H1 (cell line): ENCODE measurements at regions not wholly inside any gene's neighbourhood (a gene's known extent, or its start where the extent isn't known, plus 50 kb on each side); places are given as distances from the start of the nearest gene placed in this dataset.

Experiments
- CTCF ChIA-PET: fragments of 300-600 bp; sonication (Branson Sonifier 250); formaldehyde crosslinking; loops from one replicate; lab custom pipeline; 2021; ENCODE audit not compliant: partially characterized antibody; lab: Charles Lee
- POLR2A ChIA-PET: fragments of 300-600 bp; sonication (Branson Sonifier 250); formaldehyde crosslinking; loops from one replicate; lab custom pipeline; 2021; ENCODE audit warnings: inconsistent platforms; ENCODE audit not compliant: partially characterized antibody; lab: Charles Lee
- DNase-seq, 2 experiments: peaks; one replicate each; pipeline versions ENCODE4 v3.0.0 to v3.0.0-alpha.2; 2010 to 2022; ENCODE audit warnings: low spot score in 2 of 2, low read depth in 1 of 2, mixed read lengths in 1 of 2
- FAIRE-seq: peaks from 2 replicates; lab custom pipeline; 2011; peaks lifted over from hg19 to GRCh38; lab: Jason Lieb, UNC
- H2AFZ ChIP-seq: 2 replicates; pipeline ENCODE4 v1.8.1; 2012; ENCODE audit warnings: low read length, inconsistent platforms
- H2AK5ac ChIP-seq: 2 replicates; pipeline ENCODE4 v1.6.1; 2013; ENCODE audit warnings: low read depth, low read length
- H2BK120ac ChIP-seq: replicated peaks from 2 replicates; pipeline ENCODE3; 2013; ENCODE audit warnings: low read depth, low read length, inconsistent platforms
- H2BK12ac ChIP-seq: 2 replicates; pipeline ENCODE4 v1.6.1; 2013; ENCODE audit warnings: low read depth, low read length
- H2BK15ac ChIP-seq: 2 replicates; pipeline ENCODE4 v1.6.1; 2013; ENCODE audit warnings: low read length
- H2BK20ac ChIP-seq: 2 replicates; pipeline ENCODE4 v1.6.1; 2013; ENCODE audit warnings: low read length
- H2BK5ac ChIP-seq: 2 replicates; pipeline ENCODE4 v1.6.1; 2013; ENCODE audit warnings: low read depth, low read length
- H3K14ac ChIP-seq: 2 replicates; pipeline ENCODE4 v1.6.1; 2013; ENCODE audit warnings: inconsistent platforms; ENCODE audit not compliant: insufficient read length
- H3K18ac ChIP-seq: 2 replicates; pipeline ENCODE4 v1.6.1; 2013; ENCODE audit warnings: low read length; ENCODE audit errors: extremely low read depth
- H3K23ac ChIP-seq: 2 replicates; pipeline ENCODE4 v1.6.1; 2013; ENCODE audit warnings: inconsistent platforms; ENCODE audit not compliant: insufficient read length
- H3K23me2 ChIP-seq: 2 replicates; pipeline ENCODE4 v1.6.1; 2013; ENCODE audit warnings: low read depth, low read length
- H3K27ac ChIP-seq: 2 replicates; pipeline ENCODE4 v1.6.1; 2011; ENCODE audit warnings: low read depth, low read length, inconsistent platforms
- H3K27me3 ChIP-seq, 4 experiments: replicated peaks in 1 of 4; 1 replicate in 1 of 4; 2 replicates in 3 of 4; pipeline versions ENCODE4 v1.6.1 to v1.8.1; 2011 to 2013; ENCODE audit warnings: low read length in 3 of 4, mild to moderate bottlenecking in 3 of 4, inconsistent platforms in 2 of 4, mixed read lengths in 2 of 4, moderate library complexity in 1 of 4; ENCODE audit not compliant: control insufficient read depth in 3 of 4, insufficient read depth in 3 of 4; ENCODE audit errors: extremely low read depth in 1 of 4
- H3K36me3 ChIP-seq, 4 experiments: 2 replicates each; pipeline versions ENCODE4 v1.6.1 to v1.8.1; 2011 to 2013; ENCODE audit warnings: mild to moderate bottlenecking in 4 of 4, low read length in 3 of 4, moderate library complexity in 2 of 4, control low read depth in 1 of 4, inconsistent platforms in 1 of 4; ENCODE audit not compliant: insufficient read depth in 4 of 4, control insufficient read depth in 2 of 4
- H3K4ac ChIP-seq: replicated peaks from 2 replicates; pipeline ENCODE3; 2013; ENCODE audit warnings: low read length, low read depth, mixed read lengths, inconsistent platforms; ENCODE audit not compliant: insufficient read length
- H3K4me1 ChIP-seq, 4 experiments: replicated peaks in 1 of 4; 1 replicate in 1 of 4; 2 replicates in 3 of 4; pipeline versions ENCODE4 v1.6.1 to v1.8.1; 2011 to 2013; ENCODE audit warnings: low read length in 3 of 4, inconsistent platforms in 2 of 4, mixed read lengths in 1 of 4; ENCODE audit not compliant: insufficient read depth in 4 of 4, control insufficient read depth in 3 of 4
- H3K4me2 ChIP-seq, 2 experiments: 2 replicates each; pipeline versions ENCODE4 v1.6.1 to v1.8.1; 2011 to 2013; ENCODE audit warnings: low read depth in 2 of 2, low read length in 2 of 2, control low read depth in 1 of 2, inconsistent platforms in 1 of 2, mild to moderate bottlenecking in 1 of 2; ENCODE audit not compliant: insufficient read depth in 1 of 2
- H3K4me3 ChIP-seq, 4 experiments: fragments of 200-600, 300-600 bp in 1 of 4; sonication (generic), shearing (Covaris generic), sonication (Bioruptor Twin) in 1 of 4; 2 replicates each; pipeline versions ENCODE4 v1.5.1 to v1.8.1; 2011 to 2016; ENCODE audit warnings: low read length in 4 of 4, low read depth in 3 of 4, control low read depth in 2 of 4, inconsistent platforms in 2 of 4, mild to moderate bottlenecking in 2 of 4, mixed read lengths in 1 of 4, moderate library complexity in 1 of 4; ENCODE audit not compliant: insufficient read depth in 2 of 4; ENCODE audit errors: extremely low read depth in 1 of 4
- H3K56ac ChIP-seq: replicated peaks from 2 replicates; pipeline ENCODE3; 2013; ENCODE audit warnings: low read depth, mild to moderate bottlenecking, mixed read lengths, low read length, inconsistent platforms; ENCODE audit not compliant: insufficient read length
- H3K79me1 ChIP-seq: 2 replicates; pipeline ENCODE4 v1.6.1; 2013; ENCODE audit warnings: low read depth, low read length, control low read depth
- H3K79me2 ChIP-seq, 2 experiments: 2 replicates each; pipeline versions ENCODE4 v1.6.1 to v1.8.1; 2012 to 2013; ENCODE audit warnings: low read length in 2 of 2, mild to moderate bottlenecking in 2 of 2, inconsistent platforms in 1 of 2; ENCODE audit not compliant: insufficient read depth in 2 of 2, control insufficient read depth in 1 of 2
- H3K9ac ChIP-seq, 4 experiments: replicated peaks in 1 of 4; 1 replicate in 1 of 4; 2 replicates in 3 of 4; pipeline versions ENCODE4 v1.6.1 to v1.8.1; 2011 to 2013; ENCODE audit warnings: low read depth in 3 of 4, low read length in 3 of 4, control low read depth in 2 of 4, mild to moderate bottlenecking in 2 of 4, moderate library complexity in 2 of 4, inconsistent platforms in 1 of 4; ENCODE audit errors: extremely low read depth in 1 of 4
- H3K9me3 ChIP-seq, 2 experiments: 2 replicates each; pipeline versions ENCODE4 v1.6.1 to v1.8.1; 2012 to 2013; ENCODE audit warnings: mild to moderate bottlenecking in 2 of 2, moderate library complexity in 2 of 2, control low read depth in 1 of 2, inconsistent platforms in 1 of 2, low read depth in 1 of 2, low read length in 1 of 2, mixed read lengths in 1 of 2; ENCODE audit not compliant: insufficient read depth in 2 of 2
- H4K20me1 ChIP-seq, 2 experiments: replicated peaks in 1 of 2; 2 replicates each; pipeline versions ENCODE3 to v1.8.1; 2011 to 2013; ENCODE audit warnings: inconsistent platforms in 2 of 2, low read length in 2 of 2, mild to moderate bottlenecking in 1 of 2; ENCODE audit not compliant: insufficient read depth in 2 of 2, control insufficient read depth in 1 of 2
- H4K5ac ChIP-seq: 2 replicates; pipeline ENCODE4 v1.6.1; 2013; ENCODE audit warnings: low read length, low read depth, mixed read lengths, inconsistent platforms; ENCODE audit not compliant: insufficient read length
- H4K8ac ChIP-seq: 2 replicates; pipeline ENCODE4 v1.8.0; 2013; ENCODE audit warnings: mild to moderate bottlenecking, moderate library complexity, low read length, inconsistent platforms; ENCODE audit not compliant: insufficient read depth; ENCODE audit errors: extremely low read depth
- H4K91ac ChIP-seq: replicated peaks from 2 replicates; pipeline ENCODE3; 2013; ENCODE audit warnings: low read length, mixed read lengths, inconsistent platforms; ENCODE audit not compliant: insufficient read length
- E2F6 ChIP-seq: IDR thresholded peaks from 2 replicates; pipeline ENCODE4 v1.6.1; 2012; ENCODE audit warnings: inconsistent platforms
- EP300 ChIP-seq, 2 experiments: IDR thresholded peaks; 1 replicate in 1 of 2; 2 replicates in 1 of 2; pipeline ENCODE4 v1.6.1; 2011 to 2012; ENCODE audit warnings: low read depth in 2 of 2, low read length in 2 of 2, mild to moderate bottlenecking in 2 of 2, borderline replicate concordance in 1 of 2, inconsistent platforms in 1 of 2, moderate library complexity in 1 of 2
- JUN ChIP-seq: IDR thresholded peaks from 2 replicates; pipeline ENCODE4 v1.6.1; 2011; ENCODE audit warnings: low read depth, mild to moderate bottlenecking, improper control_type of control experiment, low read length
- POLR2A ChIP-seq, 2 experiments: IDR thresholded peaks; 1 replicate in 1 of 2; 2 replicates in 1 of 2; pipeline ENCODE4 v1.6.1; 2011; ENCODE audit warnings: low read depth in 2 of 2, low read length in 2 of 2, mild to moderate bottlenecking in 2 of 2; ENCODE audit errors: control extremely low read depth in 1 of 2
- SIRT6 ChIP-seq: IDR thresholded peaks from one replicate; pipeline ENCODE4 v1.7.1; 2012; ENCODE audit warnings: low read length, inconsistent platforms
- TAF1 ChIP-seq: IDR thresholded peaks from 2 replicates; pipeline ENCODE4 v1.6.1; 2011; ENCODE audit warnings: mild to moderate bottlenecking, low read depth, low read length
- WGBS, 2 experiments: shearing (Covaris generic) in 1 of 2; methylation state at CpG; one replicate each; pipeline versions ENCODE4 v1.1.6 to v1.1.7; 2013 to 2015; ENCODE audit warnings: low lambda C conversion rate in 2 of 2, mixed read lengths in 2 of 2, inconsistent platforms in 1 of 2, low coverage in 1 of 2, missing lambda C conversion rate in 1 of 2; ENCODE audit not compliant: insufficient replicate concordance in 2 of 2, insufficient coverage in 1 of 2, insufficient read length in 1 of 2; ENCODE audit errors: extremely low coverage in 1 of 2, missing lambda C conversion rate in 1 of 2; 5-methylcytosine and 5-hydroxymethylcytosine counted together

DNA sequence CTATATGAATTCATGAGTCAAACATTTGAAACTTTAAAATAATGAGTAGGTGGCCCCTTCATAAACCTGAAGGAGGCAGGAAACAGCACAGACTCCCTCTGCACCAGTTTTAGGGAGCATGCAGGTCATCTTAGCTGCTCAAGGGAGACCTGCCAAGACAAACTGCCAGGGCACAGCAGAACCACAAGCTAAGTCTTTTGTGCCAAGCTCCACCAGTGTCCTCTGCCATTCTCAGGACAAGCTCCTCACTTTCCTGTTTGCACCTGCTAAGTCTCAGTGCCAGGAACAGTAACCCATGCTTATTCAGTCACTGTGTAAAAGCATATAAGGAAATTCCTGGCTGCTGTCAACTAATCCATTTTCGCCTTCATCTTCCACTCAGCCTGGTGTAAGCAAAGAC, 368.9 kb downstream of the SEC16B start:
- Histone ChIP-seq H3K4me2 (no peak overlapping the region), H3K36me3 (no peaks in the 10 kb centered on the region), H3K79me2 (no peaks in the 10 kb centered on the region), H3K9me3 (no peaks in the 10 kb centered on the region), H4K20me1 (no peaks in the 10 kb centered on the region), H2BK120ac (no peak overlapping the region), H3K27ac (no peak overlapping the region), H3K23ac (no peak overlapping the region), H2BK20ac (no peak overlapping the region), H4K91ac (no peak overlapping the region), H3K23me2 (no peaks in the 10 kb centered on the region), H3K9ac (no peak overlapping the region), H2BK5ac (no peak overlapping the region), H2AFZ (no peak overlapping the region), H3K14ac (no peak overlapping the region), H3K4ac (no peak overlapping the region), H4K5ac (no peak overlapping the region), H3K4me3 (no peak overlapping the region), H2BK15ac (no peak overlapping the region), H2AK5ac (no peak overlapping the region), H2BK12ac (no peak overlapping the region), H3K27me3 (no peaks in the 10 kb centered on the region), H4K8ac (no peak overlapping the region), H3K79me1 (no peaks in the 10 kb centered on the region), H3K18ac (no peak overlapping the region), H3K56ac (no peak overlapping the region), H3K4me1 (no peaks in the 10 kb centered on the region; a peak in 1 of 7 replicates)
- ChIA-PET POLR2A (no interaction called here), CTCF (interaction anchor here (0.6 to 1.3 kb wide), 2 partner anchors 12 to 337 kb away, joined by 3 read pairs; no protein-coding TSS in a partner anchor)
- DNase-seq (no peak), FAIRE-seq (no peak)
- 68% methylated on average over 1 of the region's 1 CpG; no CpG with 5 or more reads in 1 of the 2 experiments for WGBS, 2 experiments
- no peak for TF ChIP-seq EP300 (IDR thresholded peaks at IDR 0.05; ENCODE audit: borderline replicate concordance in 1 of 2, low read depth in 2 of 2, low read length in 2 of 2)
- TF ChIP-seq E2F6: no peak
- no peak for TF ChIP-seq TAF1
- TF ChIP-seq SIRT6: no peak
- no peak for TF ChIP-seq JUN
- no peak for TF ChIP-seq POLR2A (IDR thresholded peaks at IDR 0.05; ENCODE audit: control extremely low read depth in 1 of 2, low read depth in 2 of 2, low read length in 2 of 2)
